Smooth muscle cell (in vitro differentiated cells): ENCODE measurements at regions not wholly inside any gene's neighbourhood (a gene's known extent, or its start where the extent isn't known, plus 50 kb on each side); places are given as distances from the start of the nearest gene placed in this dataset.
A peak's percentile ranks its signal among the peaks of the same experiment; 100 is the strongest.

ENCODE experiments used
- DNase-seq: peaks from one replicate; lab custom pipeline; 2025; ENCODE audit not compliant: unreplicated experiment; lab: John Stamatoyannopoulos, UW
- H2AFZ ChIP-seq: fragments of 200-600 bp; sonication (generic); 2 replicates; pipeline ENCODE4 v1.6.0; 2016; ENCODE audit warnings: antibody characterized with exemption, low read depth, mild to moderate bottlenecking
- H3F3A ChIP-seq: fragments of 200-600 bp; sonication (generic); 2 replicates; pipeline ENCODE4 v1.6.0; 2017; ENCODE audit warnings: antibody characterized with exemption, low read depth
- H3K27ac ChIP-seq: fragments of 200-600 bp; sonication (generic); 2 replicates; pipeline ENCODE4 v1.5.1; 2016; ENCODE audit warnings: low read depth, mild to moderate bottlenecking
- H3K27me3 ChIP-seq: fragments of 200-600 bp; sonication (generic); 2 replicates; pipeline ENCODE4 v1.6.1; 2016; ENCODE audit warnings: low read depth, mild to moderate bottlenecking
- H3K36me3 ChIP-seq: fragments of 200-600 bp; sonication (generic); 2 replicates; pipeline ENCODE4 v1.5.1; 2016; ENCODE audit warnings: low read depth
- H3K4me1 ChIP-seq: fragments of 200-600 bp; sonication (generic); 2 replicates; pipeline ENCODE4 v1.5.1; 2016; ENCODE audit warnings: low read depth
- H3K4me2 ChIP-seq: fragments of 200-600 bp; sonication (generic); 2 replicates; pipeline ENCODE4 v1.6.0; 2016; ENCODE audit warnings: mild to moderate bottlenecking
- H3K4me3 ChIP-seq: fragments of 200-600 bp; sonication (generic); 2 replicates; pipeline ENCODE4 v1.5.1; 2016; ENCODE audit warnings: mild to moderate bottlenecking
- H3K79me2 ChIP-seq: fragments of 200-600 bp; sonication (generic); 2 replicates; pipeline ENCODE4 v1.6.0; 2016; ENCODE audit warnings: low read depth, mild to moderate bottlenecking
- H3K9ac ChIP-seq: fragments of 200-600 bp; sonication (generic); 2 replicates; pipeline ENCODE4 v1.6.0; 2016; ENCODE audit warnings: low read depth
- H3K9me3 ChIP-seq: fragments of 200-600 bp; sonication (generic); replicated peaks from 2 replicates; pipeline ENCODE4 v1.5.1; 2016; ENCODE audit warnings: low read depth
- H4K20me1 ChIP-seq: fragments of 200-600 bp; sonication (generic); 2 replicates; pipeline ENCODE4 v1.6.0; 2016; ENCODE audit warnings: low read depth
- WGBS: methylation state at CpG from one replicate; pipeline ENCODE4 v1.1.7; 2016; ENCODE audit warnings: low lambda C conversion rate; 5-methylcytosine and 5-hydroxymethylcytosine counted together
- TF ChIP-seq, protein P1 (sequence below): fragments of 200-600 bp; sonication (generic); IDR thresholded peaks from 2 replicates; pipeline ENCODE4 v1.5.1; 2017; ENCODE audit warnings: borderline replicate concordance, mild to moderate bottlenecking, antibody characterized with exemption; ENCODE audit not compliant: insufficient read depth, poor library complexity, severe bottlenecking

- Histone ChIP-seq H4K20me1 (no peaks in the 10 kb centered on the region), H3K4me2 (peak overlapping the region; percentile 52), H3K4me1 (no peaks in the 10 kb centered on the region), H3F3A (no peaks in the 10 kb centered on the region), H3K9ac (no peak overlapping the region), H3K36me3 (no peaks in the 10 kb centered on the region), H3K27me3 (no peaks in the 10 kb centered on the region), H3K79me2 (no peaks in the 10 kb centered on the region), H3K9me3 (no peaks in the 10 kb centered on the region), H3K4me3 (no peak overlapping the region), H2AFZ (peak overlapping the region; percentile 78), H3K27ac (no peak overlapping the region)
- DNase-seq: no peak
- WGBS: 51% methylated on average over 7 of the region's 7 CpGs
- TF ChIP-seq, protein P1, sequence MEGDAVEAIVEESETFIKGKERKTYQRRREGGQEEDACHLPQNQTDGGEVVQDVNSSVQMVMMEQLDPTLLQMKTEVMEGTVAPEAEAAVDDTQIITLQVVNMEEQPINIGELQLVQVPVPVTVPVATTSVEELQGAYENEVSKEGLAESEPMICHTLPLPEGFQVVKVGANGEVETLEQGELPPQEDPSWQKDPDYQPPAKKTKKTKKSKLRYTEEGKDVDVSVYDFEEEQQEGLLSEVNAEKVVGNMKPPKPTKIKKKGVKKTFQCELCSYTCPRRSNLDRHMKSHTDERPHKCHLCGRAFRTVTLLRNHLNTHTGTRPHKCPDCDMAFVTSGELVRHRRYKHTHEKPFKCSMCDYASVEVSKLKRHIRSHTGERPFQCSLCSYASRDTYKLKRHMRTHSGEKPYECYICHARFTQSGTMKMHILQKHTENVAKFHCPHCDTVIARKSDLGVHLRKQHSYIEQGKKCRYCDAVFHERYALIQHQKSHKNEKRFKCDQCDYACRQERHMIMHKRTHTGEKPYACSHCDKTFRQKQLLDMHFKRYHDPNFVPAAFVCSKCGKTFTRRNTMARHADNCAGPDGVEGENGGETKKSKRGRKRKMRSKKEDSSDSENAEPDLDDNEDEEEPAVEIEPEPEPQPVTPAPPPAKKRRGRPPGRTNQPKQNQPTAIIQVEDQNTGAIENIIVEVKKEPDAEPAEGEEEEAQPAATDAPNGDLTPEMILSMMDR: peak; percentile 89
Observed at GRCh38 chr5:164504141-164504772, 998.8 kb downstream of the MAT2B start.

DNA sequence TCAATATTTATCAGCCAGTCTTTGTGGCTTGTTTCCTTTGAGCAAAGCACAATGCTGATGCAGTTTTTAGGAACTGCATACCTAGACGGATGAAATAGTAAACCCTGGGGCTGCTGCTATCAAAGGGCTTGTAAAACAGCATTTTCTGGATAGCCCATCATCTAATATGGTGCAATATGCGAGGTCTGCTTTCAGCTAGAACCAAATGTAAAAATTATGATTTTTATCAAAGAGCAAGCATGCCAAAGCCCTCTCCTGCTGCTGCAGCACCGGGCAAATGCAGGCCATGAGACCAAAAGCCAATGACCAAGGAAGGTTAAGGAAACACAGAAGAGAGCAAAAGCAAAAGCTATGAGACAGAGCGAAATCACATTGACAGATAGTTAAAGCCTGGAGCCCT is 1000.4 kb downstream of the MAT2B start:
- Histone ChIP-seq H3K79me2 (no peaks in the 10 kb centered on the region), H3K27ac (no peak overlapping the region), H3K4me1 (no peaks in the 10 kb centered on the region), H4K20me1 (no peaks in the 10 kb centered on the region), H3K36me3 (no peaks in the 10 kb centered on the region), H3F3A (no peaks in the 10 kb centered on the region), H3K4me3 (no peak overlapping the region), H3K9me3 (no peaks in the 10 kb centered on the region), H3K4me2 (no peak overlapping the region), H3K9ac (no peak overlapping the region), H3K27me3 (no peaks in the 10 kb centered on the region), H2AFZ (no peak overlapping the region)
- 87% methylated on average over 4 of the region's 4 CpGs for WGBS
- no peak for DNase-seq
- TF ChIP-seq, protein P1: no peak

GRCh38 chr5:164518067-164518740 is 1012.8 kb downstream of the MAT2B start:
- Histone ChIP-seq H3K4me1 (peaks cover 5% of the 10 kb centered on the region), H3K4me2 (peak overlapping the region; percentile 29), H3K79me2 (no peaks in the 10 kb centered on the region), H3K9me3 (no peaks in the 10 kb centered on the region), H3K27ac (peak overlapping the region; percentile 24), H3K27me3 (no peaks in the 10 kb centered on the region), H2AFZ (peak overlapping the region; percentile 41), H3K36me3 (peaks cover 3% of the 10 kb centered on the region), H3K9ac (no peak overlapping the region), H3F3A (no peaks in the 10 kb centered on the region), H4K20me1 (no peaks in the 10 kb centered on the region), H3K4me3 (no peak overlapping the region)
- 48% methylated on average over 1 of the region's 1 CpG for WGBS
- TF ChIP-seq, protein P1: no peak
- DNase-seq: no peak

- peak overlapping the region; percentile 41 for H2AFZ ChIP-seq
Observed at GRCh38 chr5:164518741-164519080, 1013.3 kb downstream of the MAT2B start.

More at GRCh38 chr5:164518741-164519080, 1013.3 kb downstream of the MAT2B start:
- Histone ChIP-seq H3K79me2 (no peaks in the 10 kb centered on the region), H3K9me3 (no peaks in the 10 kb centered on the region), H3F3A (no peaks in the 10 kb centered on the region), H3K4me2 (peak overlapping the region; percentile 29), H3K36me3 (no peaks in the 10 kb centered on the region), H3K4me1 (peaks cover 5% of the 10 kb centered on the region), H3K4me3 (no peak overlapping the region), H3K27ac (peak overlapping the region; percentile 24), H3K9ac (no peak overlapping the region), H4K20me1 (no peaks in the 10 kb centered on the region), H3K27me3 (no peaks in the 10 kb centered on the region)
- TF ChIP-seq, protein P1: no peak
- WGBS: 16% methylated on average over 4 of the region's 4 CpGs
- DNase-seq: no peak
